ENCODE measurements at regions not wholly inside any gene's neighbourhood (a gene's known extent, or its start where the extent isn't known, plus 50 kb on each side); places are given as distances from the start of the nearest gene placed in this dataset.

- TF ChIP-seq CTCF (IDR thresholded peaks at IDR 0.05) (no peak), POLR2A (IDR thresholded peaks at IDR 0.05) (no peak)
These were observed 118.4 kb downstream of the BANF2 start for GRCh38 chr20:17818187-17818586.
